ENCODE measurements at regions not wholly inside any gene's neighbourhood (a gene's known extent, or its start where the extent isn't known, plus 50 kb on each side); places are given as distances from the start of the nearest gene placed in this dataset.

- DNase-seq (ENCODE audit: low read depth) = no peak
- no peak overlapping the region for H3K4me3 ChIP-seq (ENCODE audit: low read depth, low read length)
- no peak for TF ChIP-seq CTCF (conservative IDR thresholded peaks at IDR 0.05; ENCODE audit: low read depth, low read length)
These were observed 135.3 kb upstream of the FNDC3A start for GRCh38 chr13:48840366-48840765.

GRCh38 chr13:48842316-48842715, 133.4 kb upstream of the FNDC3A start:
- no peak for TF ChIP-seq CTCF (conservative IDR thresholded peaks at IDR 0.05; ENCODE audit: low read depth, low read length)
- H3K4me3 ChIP-seq (ENCODE audit: low read depth, low read length) = no peak overlapping the region
- DNase-seq (ENCODE audit: low read depth) = no peak

- no peak for TF ChIP-seq CTCF (conservative IDR thresholded peaks at IDR 0.05; ENCODE audit: low read depth, low read length)
- no peak overlapping the region for H3K4me3 ChIP-seq (ENCODE audit: low read depth, low read length)
These were observed 131.9 kb upstream of the FNDC3A start for GRCh38 chr13:48843630-48844380.

GRCh38 chr13:48844676-48845075, 131.0 kb upstream of the FNDC3A start:
- no peak overlapping the region for H3K4me3 ChIP-seq (ENCODE audit: low read depth, low read length)
- DNase-seq (ENCODE audit: low read depth) = no peak
- no peak for TF ChIP-seq CTCF (conservative IDR thresholded peaks at IDR 0.05; ENCODE audit: low read depth, low read length)

More at GRCh38 chr13:48843630-48844380, 131.9 kb upstream of the FNDC3A start:
- no peak for DNase-seq (ENCODE audit: low read depth)

GRCh38 chr13:48849515-48849914, 126.2 kb upstream of the FNDC3A start:
- DNase-seq (ENCODE audit: low read depth) = no peak
- no peak for TF ChIP-seq CTCF (conservative IDR thresholded peaks at IDR 0.05; ENCODE audit: low read depth, low read length)
- H3K4me3 ChIP-seq (ENCODE audit: low read depth, low read length) = no peak overlapping the region

GRCh38 chr13:48851707-48852106, 124.0 kb upstream of the FNDC3A start:
- no peak overlapping the region for H3K4me3 ChIP-seq (ENCODE audit: low read depth, low read length)
- no peak for TF ChIP-seq CTCF (conservative IDR thresholded peaks at IDR 0.05; ENCODE audit: low read depth, low read length)
- DNase-seq (ENCODE audit: low read depth) = no peak

All from epithelial cell of proximal tubule (primary cell).